IMR-90 (cell line): ENCODE measurements at regions not wholly inside any gene's neighbourhood (a gene's known extent, or its start where the extent isn't known, plus 50 kb on each side); places are given as distances from the start of the nearest gene placed in this dataset.

Experiments used
- ATAC-seq: fragments of 200-7000 bp; cut with Tn5 transposase; 2 replicates; pipeline ENCODE4 v1.9.1; 2020; ENCODE audit warnings: low read depth, mild to moderate bottlenecking, moderate library complexity
- BruUV-seq: library from RNA; stranded (reverse); fragments of 400-500 nt; replicated peaks from 2 replicates; lab custom pipeline; 2021; lab: Mats Ljungman, UMichigan
- CTCF ChIA-PET: fragments of 300-600 bp; formaldehyde crosslinking; extraction: SDS; loops from one replicate; lab custom pipeline; 2021; ENCODE audit warnings: antibody characterized with exemption; lab: Yijun Ruan, JAX
- POLR2A ChIA-PET: fragments of 300-600 bp; sonication (Branson Sonifier 250); formaldehyde crosslinking; loops from one replicate; lab custom pipeline; 2022; ENCODE audit warnings: antibody characterized with exemption; ENCODE audit not compliant: unreplicated experiment; lab: Charles Lee
- DNase-seq: peaks from one replicate; pipeline ENCODE4 v3.0.0; 2013
- H2AFZ ChIP-seq: replicated peaks from 2 replicates; pipeline ENCODE3; 2013; ENCODE audit warnings: low read length, mild to moderate bottlenecking; ENCODE audit not compliant: poor library complexity
- H2AK5ac ChIP-seq: 2 replicates; pipeline ENCODE4 v1.6.1; 2013; ENCODE audit warnings: low read depth, low read length, inconsistent platforms
- H2AK9ac ChIP-seq: replicated peaks from 2 replicates; pipeline ENCODE3; 2013; ENCODE audit warnings: mild to moderate bottlenecking, low read depth, low read length, moderate library complexity; ENCODE audit not compliant: poor library complexity
- H2BK120ac ChIP-seq: 2 replicates; pipeline ENCODE4 v1.6.1; 2013; ENCODE audit warnings: low read depth, low read length, inconsistent platforms
- H2BK15ac ChIP-seq: 3 replicates; pipeline ENCODE4 v1.6.1; 2013; ENCODE audit warnings: low read depth, low read length, inconsistent platforms
- H2BK20ac ChIP-seq: 2 replicates; pipeline ENCODE4 v1.6.1; 2013; ENCODE audit warnings: low read depth, mild to moderate bottlenecking, inconsistent platforms, low read length, moderate library complexity
- H2BK5ac ChIP-seq: 2 replicates; pipeline ENCODE4 v1.6.1; 2013; ENCODE audit warnings: mild to moderate bottlenecking, low read depth, low read length, inconsistent platforms; ENCODE audit not compliant: poor library complexity, severe bottlenecking
- H3K14ac ChIP-seq: replicated peaks from 2 replicates; pipeline ENCODE4 v1.6.1; 2013; ENCODE audit warnings: low read depth, low read length, inconsistent platforms
- H3K18ac ChIP-seq: 2 replicates; pipeline ENCODE4 v1.6.1; 2013; ENCODE audit warnings: low read depth, low read length, control low read depth
- H3K23ac ChIP-seq: 2 replicates; pipeline ENCODE4 v1.6.1; 2013; ENCODE audit warnings: low read depth, low read length, inconsistent platforms
- H3K27ac ChIP-seq: 2 replicates; pipeline ENCODE4 v1.5.1; 2013; ENCODE audit warnings: mild to moderate bottlenecking, control low read depth, low read length; ENCODE audit not compliant: insufficient read depth
- H3K27me3 ChIP-seq: 2 replicates; pipeline ENCODE4 v1.6.1; 2013; ENCODE audit warnings: low read length; ENCODE audit not compliant: control insufficient read depth, insufficient read depth
- H3K36me3 ChIP-seq: 2 replicates; pipeline ENCODE4 v1.6.1; 2013; ENCODE audit warnings: low read length, mixed read lengths; ENCODE audit not compliant: control insufficient read depth, insufficient read depth
- H3K4ac ChIP-seq: 2 replicates; pipeline ENCODE4 v1.6.1; 2013; ENCODE audit warnings: low read depth, low read length, inconsistent platforms
- H3K4me1 ChIP-seq: 2 replicates; pipeline ENCODE4 v1.6.1; 2013; ENCODE audit warnings: low read length, mixed read lengths; ENCODE audit not compliant: control insufficient read depth, insufficient read depth
- H3K4me2 ChIP-seq: 2 replicates; pipeline ENCODE4 v1.6.1; 2013; ENCODE audit warnings: low read depth, mild to moderate bottlenecking, control low read depth, low read length, moderate library complexity
- H3K4me3 ChIP-seq: 2 replicates; pipeline ENCODE4 v1.5.1; 2013; ENCODE audit warnings: low read depth, mild to moderate bottlenecking, control low read depth, low read length, moderate library complexity; ENCODE audit not compliant: insufficient read depth
- H3K56ac ChIP-seq: 2 replicates; pipeline ENCODE4 v1.6.1; 2013; ENCODE audit warnings: low read length, inconsistent platforms; ENCODE audit not compliant: insufficient read depth; ENCODE audit errors: extremely low read depth
- H3K79me1 ChIP-seq, 2 experiments: 2 replicates each; pipeline ENCODE4 v1.6.1; 2013; ENCODE audit warnings: low read length in 2 of 2, inconsistent platforms in 1 of 2, low read depth in 1 of 2
- H3K9ac ChIP-seq: 2 replicates; pipeline ENCODE4 v1.6.1; 2013; ENCODE audit warnings: low read depth, low read length, control low read depth
- H3K9me1 ChIP-seq: 2 replicates; pipeline ENCODE4 v1.6.1; 2013; ENCODE audit warnings: low read length, inconsistent platforms; ENCODE audit not compliant: insufficient read depth
- H3K9me3 ChIP-seq: 2 replicates; pipeline ENCODE4 v1.6.1; 2013; ENCODE audit warnings: low read length; ENCODE audit not compliant: control insufficient read depth, insufficient read depth
- H4K20me1 ChIP-seq: 2 replicates; pipeline ENCODE4 v1.6.1; 2013; ENCODE audit warnings: low read length, inconsistent platforms; ENCODE audit not compliant: insufficient read depth
- H4K5ac ChIP-seq: 2 replicates; pipeline ENCODE4 v1.6.1; 2013; ENCODE audit warnings: mild to moderate bottlenecking, low read depth, low read length, control low read depth
- H4K8ac ChIP-seq, 2 experiments: 2 replicates each; pipeline ENCODE4 v1.6.1; 2013; ENCODE audit warnings: low read depth in 2 of 2, low read length in 2 of 2, control low read depth in 1 of 2, inconsistent platforms in 1 of 2
- H4K91ac ChIP-seq: 2 replicates; pipeline ENCODE4 v1.6.1; 2013; ENCODE audit warnings: low read depth, low read length, inconsistent platforms; ENCODE audit not compliant: insufficient read depth
- CEBPB ChIP-seq: IDR thresholded peaks from 2 replicates; pipeline ENCODE4 v1.6.1; 2012; ENCODE audit warnings: low read depth, low read length, improper control_type of control experiment
- FOS ChIP-seq: fragments of 150-350 bp; IDR thresholded peaks from 2 replicates; pipeline ENCODE4 v1.6.1; 2016; ENCODE audit warnings: low read depth, low read length
- MXI1 ChIP-seq: IDR thresholded peaks from 2 replicates; pipeline ENCODE4 v1.6.1; 2012; ENCODE audit warnings: low read depth, mild to moderate bottlenecking, low read length, moderate library complexity, borderline replicate concordance
- POLR2A ChIP-seq: IDR thresholded peaks from 2 replicates; pipeline ENCODE4 v1.6.1; 2012; ENCODE audit warnings: mild to moderate bottlenecking, low read depth, low read length
- RAD21 ChIP-seq: IDR thresholded peaks from 2 replicates; pipeline ENCODE4 v1.6.1; 2012; ENCODE audit warnings: low read length, improper control_type of control experiment
- RFX5 ChIP-seq: IDR thresholded peaks from 2 replicates; pipeline ENCODE4 v1.8.0; 2012; ENCODE audit warnings: low read depth, mild to moderate bottlenecking, low read length, moderate library complexity
- SMC3 ChIP-seq: fragments of 150-350 bp; IDR thresholded peaks from 2 replicates; pipeline ENCODE4 v1.6.1; 2016; ENCODE audit warnings: low read depth, mild to moderate bottlenecking, antibody characterized with exemption, low read length, moderate library complexity
- WGBS, 2 experiments: methylation state at CpG; one replicate each; pipeline versions ENCODE4 v1.1.5 to v1.1.7; 2013; ENCODE audit warnings: missing lambda C conversion rate in 2 of 2; ENCODE audit not compliant: insufficient read length in 1 of 2; ENCODE audit errors: extremely low coverage in 2 of 2; 5-methylcytosine and 5-hydroxymethylcytosine counted together
- dilution Hi-C: fragments of 300-500 bp; cut with HindIII; formaldehyde crosslinking; loops from one replicate; pipeline ENCODE4 v1.14.3; 2018; ENCODE audit warnings: low sequenced_read_pairs; ENCODE audit not compliant: unreplicated experiment
- in situ Hi-C: fragments of 300-500 bp; cut with MboI; formaldehyde crosslinking; loops from 3 replicates; pipeline ENCODE4 v1.14.3; 2019; ENCODE audit warnings: low sequenced_read_pairs, inconsistent platforms, mixed read lengths
- intact Hi-C: fragments of 100-400 bp; cut with micrococcal nuclease; formaldehyde crosslinking; loops from 2 replicates; pipeline ENCODE4 v1.10.0; 2022

DNA sequence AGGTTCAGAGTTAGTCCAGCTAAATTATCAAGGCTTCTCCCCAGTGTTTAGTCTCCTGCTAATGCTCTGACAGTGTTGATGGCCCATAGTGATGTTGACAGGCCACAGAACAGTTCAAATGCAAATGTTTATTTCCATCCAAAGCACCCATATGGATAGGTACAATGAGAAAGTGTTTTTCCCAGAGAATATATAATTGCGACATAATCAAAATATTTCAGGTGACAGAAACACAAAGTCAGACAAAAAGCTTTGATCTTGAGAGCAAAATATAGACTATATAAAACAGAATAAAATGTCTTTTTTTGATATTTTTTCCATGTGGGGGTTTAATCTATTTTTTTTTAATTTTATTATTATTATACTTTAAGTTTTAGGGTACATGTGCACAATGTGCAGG lies 642.3 kb upstream of the SEMA3D start:
- H2AK9ac ChIP-seq: no peak overlapping the region
- no peaks in the 10 kb centered on the region for H3K36me3 ChIP-seq
- H2AFZ ChIP-seq: no peak overlapping the region
- no peaks in the 10 kb centered on the region for H4K20me1 ChIP-seq
- H3K27ac ChIP-seq: no peak overlapping the region
- no peak overlapping the region for H4K5ac ChIP-seq
- H3K4ac ChIP-seq: no peak overlapping the region
- H2BK120ac ChIP-seq: no peak overlapping the region
- no peak overlapping the region for H3K4me3 ChIP-seq
- H4K8ac ChIP-seq: no peak overlapping the region
- no peak overlapping the region for H2BK20ac ChIP-seq
- dilution Hi-C loops (no loop called here), in situ Hi-C loops (loop anchor here (25.0 kb wide), 1 partner anchor 1917 kb away; no protein-coding TSS in a partner anchor), intact Hi-C loops (loop anchor here (2.0 kb wide), 1 partner anchor 798 kb away; no protein-coding TSS in a partner anchor)
- H2BK5ac ChIP-seq: no peak overlapping the region
- TF ChIP-seq RFX5: no peak
- peak; percentile 57 for TF ChIP-seq CEBPB
- TF ChIP-seq SMC3: no peak
- TF ChIP-seq FOS: no peak
- no peak for TF ChIP-seq MXI1
- TF ChIP-seq POLR2A: no peak
- no peak for TF ChIP-seq RAD21
- no peaks in the 10 kb centered on the region for H3K9me3 ChIP-seq
- H2BK15ac ChIP-seq: no peak overlapping the region
- BruUV-seq: no TSS peak
- no peak overlapping the region for H3K4me2 ChIP-seq
- no peak overlapping the region for H3K18ac ChIP-seq
- H2AK5ac ChIP-seq: no peak overlapping the region
- ATAC-seq: no peak
- WGBS, 2 experiments: no CpG with 5 or more reads among the region's 1 CpG
- H3K9ac ChIP-seq: no peak overlapping the region
- POLR2A ChIA-PET: no interaction called here
- no peaks in the 10 kb centered on the region for H3K9me1 ChIP-seq
- no peaks in the 10 kb centered on the region for H3K4me1 ChIP-seq
- H3K79me1 ChIP-seq: no peaks in the 10 kb centered on the region
- H3K56ac ChIP-seq: no peak overlapping the region
- H3K23ac ChIP-seq: no peak overlapping the region
- no peak overlapping the region for H3K14ac ChIP-seq
- DNase-seq: no peak
- H4K91ac ChIP-seq: no peak overlapping the region
- no peaks in the 10 kb centered on the region for H3K27me3 ChIP-seq
- CTCF ChIA-PET: interaction anchor here (0.8 to 1.6 kb wide), 7 partner anchors 10 to 798 kb away, joined by 3 to 9 read pairs (median 5); no protein-coding TSS in a partner anchor
